HG03175 (cell line): ENCODE measurements at regions not wholly inside any gene's neighbourhood (a gene's known extent, or its start where the extent isn't known, plus 50 kb on each side); places are given as distances from the start of the nearest gene placed in this dataset.
"Not testable (repeated sequence)": the region's sequence is repeated elsewhere in the genome, so short reads cannot be mapped to it uniquely, and the experiment has no call there.

Experiments used
- ATAC-seq: cut with Tn5 transposase; IDR thresholded peaks from one replicate; pipeline ENCODE4 v1.9.1; 2021; ENCODE audit warnings: mild to moderate bottlenecking, moderate library complexity; ENCODE audit not compliant: unreplicated experiment

GRCh38 chr12:38477340-38478090 lies 160.9 kb downstream of the ALG10B start:
- no peak for ATAC-seq

DNA sequence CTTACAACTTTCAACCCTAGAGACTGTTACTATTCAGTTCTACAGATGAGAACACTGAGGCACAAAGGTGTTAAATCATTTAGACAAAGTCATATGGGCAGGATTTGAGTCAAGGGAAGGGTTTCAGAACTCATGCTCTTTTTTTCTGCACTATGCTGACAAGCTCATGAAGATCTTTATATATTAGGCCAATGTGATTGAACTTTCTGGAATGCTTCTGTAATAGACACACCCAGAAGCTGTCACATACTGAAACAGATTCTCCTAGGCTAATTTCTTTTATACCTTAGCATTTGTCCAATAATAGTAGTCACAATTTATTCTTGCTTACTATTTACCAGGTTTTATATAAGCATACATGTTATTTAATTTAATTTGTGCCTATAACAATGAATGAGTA lies 164.0 kb downstream of the ALG10B start:
- ATAC-seq: no peak

DNA sequence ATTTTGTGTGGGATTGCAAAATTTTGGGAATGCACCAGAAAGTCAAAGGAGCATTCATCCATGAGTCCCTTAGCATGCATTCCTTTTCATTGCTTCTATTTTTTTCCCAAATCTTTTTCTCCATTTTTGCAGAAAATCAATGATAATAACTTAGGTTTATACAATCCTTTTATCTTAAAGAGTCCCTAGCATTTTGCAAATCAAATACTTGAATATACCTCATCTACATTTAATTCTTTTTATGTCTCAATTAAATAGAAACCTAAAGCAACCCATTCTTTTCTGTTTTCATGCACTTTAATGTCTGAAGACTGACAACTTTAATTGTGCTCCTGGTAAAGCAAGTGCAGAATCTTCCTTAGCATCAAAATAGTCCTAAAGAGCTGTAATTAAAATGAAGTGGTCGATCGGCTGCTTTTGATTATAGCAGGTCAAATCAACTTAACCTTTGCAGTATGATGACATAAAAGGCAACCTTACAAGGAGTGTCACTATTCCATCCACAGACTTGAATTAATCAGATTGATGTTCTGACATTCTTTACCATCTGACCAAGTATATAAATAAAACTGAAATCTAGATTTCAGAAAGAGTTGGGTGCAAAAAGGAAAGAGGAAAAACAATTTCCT lies 168.4 kb downstream of the ALG10B start:
- no peak for ATAC-seq

GRCh38 chr12:38488866-38489265 lies 172.3 kb downstream of the ALG10B start:
- no peak for ATAC-seq

- ATAC-seq: no peak
Observed at GRCh38 chr12:38490073-38490472, 173.5 kb downstream of the ALG10B start.

- no peak for ATAC-seq
Observed at GRCh38 chr12:38490941-38491340, 174.4 kb downstream of the ALG10B start.

- ATAC-seq: no peak
Observed at GRCh38 chr12:38501481-38501880, 184.9 kb downstream of the ALG10B start.

- no peak for ATAC-seq
Observed at GRCh38 chr12:38501991-38502390, 185.4 kb downstream of the ALG10B start.

DNA sequence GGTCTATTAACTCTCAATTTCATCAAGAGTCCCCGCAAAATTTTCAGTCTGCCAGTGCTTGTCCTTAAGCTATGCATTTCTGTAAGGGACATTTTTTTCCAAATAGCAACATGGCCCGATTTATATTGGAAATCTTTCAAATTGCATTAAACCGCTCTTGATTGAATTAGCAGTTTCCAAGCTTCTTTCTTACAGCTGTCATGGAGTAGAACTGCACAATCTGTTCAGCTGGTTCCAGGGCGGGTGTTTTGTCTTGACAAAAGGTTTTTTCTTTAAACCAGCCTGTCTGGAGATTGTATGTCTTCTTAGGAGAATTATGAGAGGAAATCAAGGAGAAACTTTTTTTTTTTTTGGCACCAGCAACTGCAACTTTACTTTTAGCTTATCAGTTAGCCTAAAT lies 185.8 kb downstream of the ALG10B start:
- ATAC-seq: no peak

GRCh38 chr12:38507839-38508238 lies 191.3 kb downstream of the ALG10B start:
- ATAC-seq: no peak

GRCh38 chr12:38508246-38508645 lies 191.7 kb downstream of the ALG10B start:
- ATAC-seq: no peak

DNA sequence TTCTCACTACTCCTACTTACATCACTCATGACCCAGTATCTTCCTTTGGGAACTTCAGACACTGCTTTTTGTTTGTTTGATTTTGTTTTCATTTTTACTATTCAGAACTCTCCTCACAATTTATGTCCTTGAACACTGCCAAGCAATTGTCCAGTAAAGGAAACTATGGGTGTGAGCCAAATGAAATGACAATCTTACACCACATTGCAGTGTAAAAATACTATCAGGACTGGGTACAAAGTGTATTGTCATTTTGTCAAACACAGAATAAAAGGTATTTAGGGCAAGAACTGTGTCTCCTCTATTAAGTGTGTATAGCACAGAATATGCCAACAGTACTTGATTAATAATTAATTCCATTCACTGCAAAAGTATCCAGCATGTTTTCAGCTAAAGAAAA lies 199.3 kb downstream of the ALG10B start:
- no peak for ATAC-seq

GRCh38 chr12:38516418-38516817 lies 199.8 kb downstream of the ALG10B start:
- no peak for ATAC-seq

DNA sequence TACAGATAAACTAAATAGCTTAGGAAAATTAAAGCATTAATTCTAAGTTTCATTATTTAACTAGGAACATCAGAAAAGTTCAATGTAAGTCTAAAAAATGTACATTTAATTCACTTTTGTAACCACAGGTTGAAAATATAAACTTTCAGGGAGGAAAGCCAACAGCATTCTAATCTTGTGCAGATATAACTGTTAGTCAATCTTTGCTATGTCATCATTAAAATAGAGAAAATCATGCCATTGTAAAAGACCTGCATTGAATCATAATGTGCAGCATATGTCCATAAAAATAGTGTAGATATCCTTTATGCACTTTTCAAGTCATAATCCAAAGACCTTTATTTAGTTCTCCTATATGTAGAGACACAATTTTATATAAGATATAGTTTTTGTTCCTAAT lies 207.3 kb downstream of the ALG10B start:
- no peak for ATAC-seq

- no peak for ATAC-seq
Observed at GRCh38 chr12:38527631-38528030, 211.1 kb downstream of the ALG10B start.

- no peak for ATAC-seq
Observed at GRCh38 chr12:38528527-38528926, 212.0 kb downstream of the ALG10B start.

DNA sequence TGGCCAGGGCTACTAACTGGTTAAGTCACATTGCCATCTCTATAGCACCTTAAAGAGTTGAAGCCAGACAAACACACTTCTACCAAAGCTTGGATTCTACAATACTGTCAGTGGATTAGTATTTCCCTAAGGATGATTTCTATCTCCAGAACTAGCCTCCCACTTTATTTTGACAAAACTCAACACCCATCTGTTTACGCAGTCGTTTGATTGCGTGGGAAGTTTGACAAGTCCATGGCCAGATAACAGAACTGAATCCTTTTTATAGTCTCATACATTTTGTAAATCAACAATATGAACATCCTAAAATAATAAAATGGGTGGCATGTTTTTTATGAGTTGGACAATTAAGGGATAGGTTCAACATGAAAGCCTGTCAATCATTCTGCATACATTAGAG lies 212.7 kb downstream of the ALG10B start:
- not testable (repeated sequence) for ATAC-seq

DNA sequence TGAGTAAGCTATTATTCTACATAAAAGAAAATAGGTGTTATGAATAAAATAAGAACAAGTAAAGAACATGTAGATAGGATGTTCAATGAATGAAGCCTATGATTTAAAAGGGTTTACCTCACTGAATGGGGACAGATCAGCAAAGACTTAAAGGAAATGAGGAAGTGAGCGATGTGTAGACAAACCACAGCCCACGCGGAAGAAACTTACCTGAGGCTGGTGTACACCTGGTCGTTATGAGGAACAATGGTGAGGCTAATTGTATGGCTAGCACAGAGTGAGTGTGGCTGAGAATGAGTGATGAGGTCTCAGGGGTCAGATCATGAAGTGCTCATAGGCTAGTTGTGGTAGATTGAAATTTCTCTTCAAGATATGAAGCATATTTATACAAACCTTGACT lies 221.7 kb downstream of the ALG10B start:
- no peak for ATAC-seq

GRCh38 chr12:38540156-38540555 lies 223.6 kb downstream of the ALG10B start:
- no peak for ATAC-seq

DNA sequence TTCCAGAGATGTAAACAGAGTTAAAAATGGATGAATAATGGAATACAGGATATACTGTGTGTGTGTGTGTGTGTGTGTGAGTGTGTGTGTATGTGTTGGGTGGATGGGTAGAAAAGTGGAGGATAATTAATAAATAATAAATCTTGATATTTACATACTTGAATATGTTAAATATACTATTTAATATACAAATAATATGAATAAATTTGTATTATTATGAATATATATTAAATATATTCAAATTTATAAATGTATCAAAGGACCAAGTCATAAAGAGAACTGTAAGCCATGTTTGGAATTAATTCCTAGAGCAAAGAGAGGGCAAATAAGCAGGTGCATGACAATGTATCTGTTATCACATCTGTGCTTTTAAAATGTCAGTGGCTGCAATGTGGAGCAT lies 225.3 kb downstream of the ALG10B start:
- no peak for ATAC-seq

GRCh38 chr12:38543151-38543550 lies 226.6 kb downstream of the ALG10B start:
- no peak for ATAC-seq

DNA sequence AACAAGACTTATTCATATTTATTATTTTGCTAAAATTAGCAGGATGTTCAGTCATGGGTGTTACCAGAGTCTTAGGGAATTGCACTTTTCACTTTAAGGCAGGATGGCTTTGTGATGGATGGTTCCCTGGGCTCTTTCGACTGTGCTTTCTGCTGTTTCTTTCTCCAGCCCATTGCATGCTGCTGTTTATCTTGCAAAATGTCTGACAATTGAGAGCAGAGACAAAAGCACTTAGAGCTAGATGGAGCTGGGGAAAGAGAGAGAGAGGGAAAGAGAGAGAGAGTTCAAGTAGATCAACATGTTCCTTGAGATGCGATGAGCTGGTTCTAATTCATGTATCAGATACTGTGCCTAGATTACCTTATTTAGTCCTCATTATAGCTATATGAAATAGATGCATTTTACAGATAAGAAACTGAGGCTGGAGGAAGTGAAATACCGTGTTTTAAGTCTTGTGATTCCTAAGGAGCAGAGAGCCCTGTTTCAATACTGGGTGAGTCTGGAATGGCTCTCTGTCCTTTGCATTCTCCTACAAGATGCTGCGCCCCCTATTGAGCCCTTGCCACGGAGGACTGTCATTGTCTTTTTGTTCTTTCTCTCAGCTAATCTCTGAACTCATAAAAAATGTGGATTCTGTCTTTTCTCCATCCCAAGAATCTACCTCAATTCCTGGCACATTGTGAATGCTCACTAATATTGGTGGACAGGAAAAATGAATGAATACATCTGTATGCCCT lies 227.9 kb downstream of the ALG10B start:
- no peak for ATAC-seq
